HepG2 (cell line): ENCODE measurements at regions not wholly inside any gene's neighbourhood (a gene's known extent, or its start where the extent isn't known, plus 50 kb on each side); places are given as distances from the start of the nearest gene placed in this dataset.
"Not testable (repeated sequence)": the region's sequence is repeated elsewhere in the genome, so short reads cannot be mapped to it uniquely, and the experiment has no call there.

Experiments
- ATAC-seq: fragments of 200-7000 bp; cut with Tn5 transposase; 3 replicates; pipeline ENCODE4 v1.9.1; 2020; ENCODE audit warnings: mild to moderate bottlenecking, moderate library complexity
- BruUV-seq: library from RNA; stranded (reverse); fragments of 400-500 nt; replicated peaks from 2 replicates; lab custom pipeline; 2021; lab: Mats Ljungman, UMichigan
- CTCF ChIA-PET: fragments of 300-600 bp; formaldehyde crosslinking; extraction: SDS; loops from one replicate; lab custom pipeline; 2021; ENCODE audit warnings: low total read pairs, inconsistent platforms, low intra/inter-chr PET ratio; lab: Yijun Ruan, JAX
- POLR2A ChIA-PET: fragments of 350-600 bp; sonication (Branson Sonifier 250); formaldehyde crosslinking; loops from one replicate; lab custom pipeline; 2020; ENCODE audit warnings: antibody characterized with exemption, inconsistent platforms; lab: Yijun Ruan, JAX
- DNase-seq: peaks from one replicate; pipeline ENCODE4 v3.0.0-alpha.2; 2015; ENCODE audit warnings: low spot score
- FAIRE-seq: peaks from 3 replicates; lab custom pipeline; 2011; peaks lifted over from hg19 to GRCh38; lab: Jason Lieb, UNC
- H2AFZ ChIP-seq: one replicate; pipeline ENCODE4 v1.6.1; 2011; ENCODE audit warnings: low read length, inconsistent platforms
- H3K27ac ChIP-seq: fragments of 300-600 bp; 3 replicates; pipeline ENCODE4 v1.8.0; 2011; ENCODE audit warnings: mixed run types, mild to moderate bottlenecking, mixed read lengths, low read length, inconsistent platforms; ENCODE audit not compliant: insufficient read depth; ENCODE audit errors: extremely low read length
- H3K27me3 ChIP-seq, 2 experiments: fragments of 200-600 bp in 1 of 2; 2 replicates in 1 of 2; 3 replicates in 1 of 2; pipeline versions ENCODE4 v1.6.0 to v1.8.0; 2011; ENCODE audit warnings: low read length in 2 of 2, mild to moderate bottlenecking in 2 of 2, moderate library complexity in 2 of 2, inconsistent platforms in 1 of 2; ENCODE audit not compliant: insufficient read depth in 2 of 2, control insufficient read depth in 1 of 2
- H3K36me3 ChIP-seq, 2 experiments: fragments of 200-600 bp in 1 of 2; replicated peaks in 1 of 2; 2 replicates in 1 of 2; 3 replicates in 1 of 2; pipeline versions ENCODE4 v1.5.1 to v1.8.0; 2011; ENCODE audit warnings: low read length in 2 of 2, inconsistent platforms in 1 of 2; ENCODE audit not compliant: insufficient read depth in 2 of 2, control insufficient read depth in 1 of 2
- H3K4me1 ChIP-seq: 2 replicates; pipeline ENCODE4 v1.5.1; 2012; ENCODE audit warnings: low read length, inconsistent platforms; ENCODE audit not compliant: insufficient read depth
- H3K4me2 ChIP-seq: 2 replicates; pipeline ENCODE4 v1.6.0; 2011; ENCODE audit warnings: low read depth, low read length, inconsistent platforms
- H3K4me3 ChIP-seq, 3 experiments: fragments of 200-600 bp in 1 of 3; sonication (generic), shearing (Covaris generic) in 1 of 3; replicated peaks in 1 of 3; 2 replicates each; pipeline ENCODE4 v1.5.1; 2011 to 2016; ENCODE audit warnings: low read length in 3 of 3, inconsistent platforms in 2 of 3, low read depth in 2 of 3, mild to moderate bottlenecking in 2 of 3, control low read depth in 1 of 3, mixed read lengths in 1 of 3; ENCODE audit not compliant: insufficient read depth in 1 of 3
- H3K79me2 ChIP-seq: one replicate; pipeline ENCODE4 v1.6.1; 2011; ENCODE audit warnings: low read length, inconsistent platforms; ENCODE audit not compliant: insufficient read depth
- H3K9ac ChIP-seq: 2 replicates; pipeline ENCODE4 v1.6.0; 2011; ENCODE audit warnings: mild to moderate bottlenecking, low read depth, low read length, inconsistent platforms; ENCODE audit not compliant: insufficient read depth
- H3K9me3 ChIP-seq: 2 replicates; pipeline ENCODE4 v1.5.1; 2012; ENCODE audit warnings: mild to moderate bottlenecking, low read length
- H4K20me1 ChIP-seq: 2 replicates; pipeline ENCODE4 v1.6.0; 2011; ENCODE audit warnings: inconsistent platforms, mild to moderate bottlenecking, low read length, moderate library complexity; ENCODE audit not compliant: insufficient read depth
- AKAP8 ChIP-seq: sonication (generic); formaldehyde crosslinking; IDR thresholded peaks from 2 replicates; pipeline ENCODE4 v1.5.1; 2020; ENCODE audit warnings: mild to moderate bottlenecking, missing genetic modification reagents
- CHD4 ChIP-seq: fragments of 200-600 bp; sonication (generic); IDR thresholded peaks from 2 replicates; pipeline ENCODE4 v1.7.0; 2017; ENCODE audit warnings: mild to moderate bottlenecking, low read length, borderline replicate concordance
- CTCF ChIP-seq: sonication (generic); formaldehyde crosslinking; IDR thresholded peaks from 2 replicates; pipeline ENCODE4 v1.5.0; 2020; ENCODE audit warnings: mild to moderate bottlenecking, missing genetic modification reagents, moderate library complexity
- MED1 ChIP-seq: sonication (generic); formaldehyde crosslinking; IDR thresholded peaks from 2 replicates; pipeline ENCODE4 v1.4.0; 2020; ENCODE audit warnings: missing genetic modification reagents
- NR2F2 ChIP-seq: IDR thresholded peaks from 2 replicates; pipeline ENCODE4 v1.6.1; 2012; ENCODE audit warnings: low read depth, inconsistent platforms, borderline replicate concordance
- STAG1 ChIP-seq: sonication (generic); formaldehyde crosslinking; IDR thresholded peaks from 2 replicates; pipeline ENCODE4 v1.4.0; 2020; ENCODE audit warnings: missing genetic modification reagents
- ZNF17 ChIP-seq: sonication (generic); formaldehyde crosslinking; IDR thresholded peaks from 2 replicates; pipeline ENCODE4 v1.5.0; 2020; ENCODE audit warnings: mild to moderate bottlenecking, missing genetic modification reagents
- ZNF576 ChIP-seq: sonication (generic); formaldehyde crosslinking; IDR thresholded peaks from 2 replicates; pipeline ENCODE4 v1.4.0; 2020; ENCODE audit warnings: mild to moderate bottlenecking, missing genetic modification reagents
- ZNF7 ChIP-seq: IDR thresholded peaks from 2 replicates; pipeline ENCODE4 v1.6.1; 2016; ENCODE audit warnings: missing biosample characterization, missing genetic modification reagents
- ZNF710 ChIP-seq: sonication (generic); formaldehyde crosslinking; IDR thresholded peaks from 2 replicates; pipeline ENCODE4 v1.5.0; 2020; ENCODE audit warnings: mild to moderate bottlenecking, missing genetic modification reagents, borderline replicate concordance
- ZNF720 ChIP-seq: sonication (generic); formaldehyde crosslinking; IDR thresholded peaks from 2 replicates; pipeline ENCODE4 v1.4.0; 2020; ENCODE audit warnings: missing genetic modification reagents
- ZNF790 ChIP-seq: sonication (generic); formaldehyde crosslinking; IDR thresholded peaks from 2 replicates; pipeline ENCODE4 v1.8.0; 2022; ENCODE audit warnings: missing genetic modification reagents, mild to moderate bottlenecking, borderline replicate concordance
- WGBS: methylation state at CpG from one replicate; pipeline ENCODE4 v1.1.6; 2017; ENCODE audit warnings: low lambda C conversion rate; 5-methylcytosine and 5-hydroxymethylcytosine counted together
- in situ Hi-C: cut with HindIII; loops from 2 replicates; pipeline ENCODE4 v1.10.0; 2017; ENCODE audit warnings: low pct_unique_long_range_greater_than_20kb; ENCODE audit not compliant: extremely low pct_ligation_motif_present
- intact Hi-C: fragments of 100-400 bp; cut with micrococcal nuclease; formaldehyde crosslinking; loops from one replicate; pipeline ENCODE4 v1.10.0; 2022; ENCODE audit not compliant: unreplicated experiment

- H3K4me2 ChIP-seq, POLR2A ChIA-PET, FAIRE-seq, H3K27ac ChIP-seq, H3K36me3 ChIP-seq, DNase-seq, H3K4me1 ChIP-seq, H2AFZ ChIP-seq, H3K4me3 ChIP-seq, H4K20me1 ChIP-seq, intact Hi-C loops, ATAC-seq, H3K9ac ChIP-seq, H3K79me2 ChIP-seq, H3K27me3 ChIP-seq, CTCF ChIA-PET, in situ Hi-C loops, H3K9me3 ChIP-seq, BruUV-seq: not testable (repeated sequence)
- 10% methylated on average over 4 of the region's 4 CpGs for WGBS
- TF ChIP-seq CTCF (CRISPR knock-in tag): peak; percentile 34
- TF ChIP-seq STAG1 (CRISPR knock-in tag): 0 out of 2 replicates have a peak, but pooled peaks have one; percentile 9
- TF ChIP-seq ZNF576 (CRISPR knock-in tag): peak; percentile 99
Measured at GRCh38 chr4:129292194-129292593, 196.2 kb downstream of the C4orf33 start.

GRCh38 chr4:129314781-129315180 is 218.8 kb downstream of the C4orf33 start:
- no peaks in the 10 kb centered on the region for H3K79me2 ChIP-seq
- CTCF ChIA-PET: no interaction called here
- intact Hi-C loops (no loop called here), in situ Hi-C loops (no loop called here)
- ATAC-seq: no peak
- no peak overlapping the region for H2AFZ ChIP-seq
- BruUV-seq: no TSS peak
- no peak for FAIRE-seq
- H3K4me3 ChIP-seq: no peak overlapping the region
- no peak for TF ChIP-seq ZNF7 (CRISPR knock-in tag)
- TF ChIP-seq ZNF720 (CRISPR knock-in tag): no peak
- TF ChIP-seq MED1 (CRISPR knock-in tag): no peak
- TF ChIP-seq ZNF790: no peak
- no peak for TF ChIP-seq ZNF17 (CRISPR knock-in tag)
- no peak for TF ChIP-seq CHD4
- TF ChIP-seq AKAP8 (CRISPR knock-in tag): no peak
- TF ChIP-seq ZNF710 (CRISPR knock-in tag): no peak
- no peak for TF ChIP-seq NR2F2
- H3K4me1 ChIP-seq: no peaks in the 10 kb centered on the region
- no peak overlapping the region for H3K9ac ChIP-seq
- POLR2A ChIA-PET: no interaction called here
- H4K20me1 ChIP-seq: no peaks in the 10 kb centered on the region
- H3K27ac ChIP-seq: no peak overlapping the region
- H3K9me3 ChIP-seq: no peaks in the 10 kb centered on the region
- WGBS: 0% methylated on average over 2 of the region's 2 CpGs
- H3K4me2 ChIP-seq: no peak overlapping the region
- DNase-seq: no peak
- no peaks in the 10 kb centered on the region for H3K36me3 ChIP-seq
- H3K27me3 ChIP-seq: no peaks in the 10 kb centered on the region
